Endothelial cell (in vitro differentiated cells): ENCODE measurements at regions not wholly inside any gene's neighbourhood (a gene's known extent, or its start where the extent isn't known, plus 50 kb on each side); places are given as distances from the start of the nearest gene placed in this dataset.

Source experiments
- DNase-seq: peaks from one replicate; pipeline ENCODE4 v3.0.0; 2021; ENCODE audit warnings: low spot score
- H3K27ac Mint-ChIP-seq: one replicate; pipeline ENCODE4 v1.8.0; 2021; ENCODE audit warnings: mixed read lengths, inconsistent platforms; ENCODE audit not compliant: unreplicated experiment
- H3K27me3 Mint-ChIP-seq: one replicate; pipeline ENCODE4 v1.8.0; 2021; ENCODE audit warnings: mild to moderate bottlenecking, moderate library complexity, mixed read lengths, inconsistent platforms; ENCODE audit not compliant: unreplicated experiment
- H3K36me3 Mint-ChIP-seq: one replicate; pipeline ENCODE4 v1.8.0; 2021; ENCODE audit warnings: mild to moderate bottlenecking, low read depth, mixed read lengths, inconsistent platforms; ENCODE audit not compliant: unreplicated experiment
- H3K4me1 Mint-ChIP-seq: one replicate; pipeline ENCODE4 v1.8.0; 2021; ENCODE audit warnings: mild to moderate bottlenecking, mixed read lengths, inconsistent platforms; ENCODE audit not compliant: unreplicated experiment
- H3K4me3 Mint-ChIP-seq: one replicate; pipeline ENCODE4 v1.8.0; 2021; ENCODE audit warnings: mild to moderate bottlenecking, mixed read lengths, inconsistent platforms; ENCODE audit not compliant: unreplicated experiment
- H3K9me3 Mint-ChIP-seq: one replicate; pipeline ENCODE4 v1.8.0; 2021; ENCODE audit warnings: mixed read lengths, inconsistent platforms; ENCODE audit not compliant: unreplicated experiment
- CTCF ChIP-seq: fragments of 200-600 bp; sonication (generic); IDR thresholded peaks from one replicate; pipeline ENCODE4 v1.5.0; 2021; ENCODE audit warnings: antibody characterized with exemption; ENCODE audit not compliant: unreplicated experiment

DNA sequence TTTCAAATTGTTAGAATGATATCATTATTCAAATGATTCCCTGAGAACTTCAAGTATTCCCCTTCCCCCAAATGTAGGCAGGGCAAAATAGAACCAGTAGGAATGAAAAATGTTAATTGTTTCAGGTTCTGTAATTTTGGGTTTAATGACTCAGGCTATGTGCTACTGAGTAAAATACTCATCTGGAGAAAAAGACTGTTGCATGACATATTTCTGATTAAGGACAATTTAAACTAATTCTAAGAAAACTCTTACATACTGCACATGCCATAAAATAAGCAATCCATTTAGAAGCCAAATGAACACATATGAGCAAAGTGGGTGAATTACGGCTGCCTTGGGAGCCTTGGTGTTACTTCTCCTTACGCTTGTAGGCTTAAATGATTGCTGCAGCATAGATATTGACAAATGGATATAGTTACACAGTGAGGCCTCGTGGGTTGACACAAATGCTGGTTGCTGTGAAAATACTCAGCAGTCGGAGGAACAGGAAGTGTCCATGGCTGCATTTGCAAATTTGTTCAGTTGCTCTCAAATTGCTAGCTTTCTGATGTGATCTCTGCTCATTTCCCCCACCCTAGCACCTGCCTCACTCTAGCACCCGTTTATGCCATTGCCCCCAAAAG is 174.9 kb upstream of the DMAC1 start:
- H3K9me3 Mint-ChIP-seq, result no peaks in the 10 kb centered on the region
- H3K27me3 Mint-ChIP-seq, result no peaks in the 10 kb centered on the region
- no peaks in the 10 kb centered on the region for H3K36me3 Mint-ChIP-seq
- TF ChIP-seq CTCF, result no peak
- H3K27ac Mint-ChIP-seq, result no peak overlapping the region
- H3K4me1 Mint-ChIP-seq, result peaks cover 9% of the 10 kb centered on the region
- DNase-seq, result no peak
- H3K4me3 Mint-ChIP-seq, result no peak overlapping the region

DNA sequence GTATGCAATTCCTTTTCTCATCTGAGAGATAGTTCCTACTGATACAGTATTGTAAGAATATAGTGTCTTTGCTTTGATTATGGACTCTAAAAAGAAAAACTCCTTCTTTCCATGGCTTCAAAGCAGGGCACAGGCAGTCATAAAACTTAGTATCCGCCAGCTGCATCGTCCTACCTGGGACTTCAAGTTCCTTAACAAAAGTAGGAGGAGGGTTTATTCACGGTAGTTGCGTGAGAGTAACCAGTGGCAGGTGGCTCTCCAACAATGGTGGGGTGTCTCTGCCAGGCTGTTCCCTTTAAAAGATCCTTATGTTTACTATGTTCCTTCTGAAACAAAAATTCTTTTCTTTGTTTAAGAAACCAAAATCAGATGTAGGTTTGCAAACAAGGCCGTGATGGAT is 173.5 kb upstream of the DMAC1 start:
- no peaks in the 10 kb centered on the region for H3K9me3 Mint-ChIP-seq
- no peak for DNase-seq
- no peaks in the 10 kb centered on the region for H3K27me3 Mint-ChIP-seq
- H3K4me3 Mint-ChIP-seq, result no peak overlapping the region
- no peak for TF ChIP-seq CTCF
- no peaks in the 10 kb centered on the region for H3K36me3 Mint-ChIP-seq
- peaks cover 9% of the 10 kb centered on the region for H3K4me1 Mint-ChIP-seq
- H3K27ac Mint-ChIP-seq, result no peak overlapping the region

- no peak overlapping the region for H3K4me3 Mint-ChIP-seq
- no peak for DNase-seq
- H3K27ac Mint-ChIP-seq, result no peak overlapping the region
- H3K36me3 Mint-ChIP-seq, result no peaks in the 10 kb centered on the region
- peaks cover 6% of the 10 kb centered on the region for H3K4me1 Mint-ChIP-seq
- no peaks in the 10 kb centered on the region for H3K27me3 Mint-ChIP-seq
- TF ChIP-seq CTCF, result no peak
- no peaks in the 10 kb centered on the region for H3K9me3 Mint-ChIP-seq
These were observed 171.2 kb upstream of the DMAC1 start for GRCh38 chr9:7970681-7971330.

DNA sequence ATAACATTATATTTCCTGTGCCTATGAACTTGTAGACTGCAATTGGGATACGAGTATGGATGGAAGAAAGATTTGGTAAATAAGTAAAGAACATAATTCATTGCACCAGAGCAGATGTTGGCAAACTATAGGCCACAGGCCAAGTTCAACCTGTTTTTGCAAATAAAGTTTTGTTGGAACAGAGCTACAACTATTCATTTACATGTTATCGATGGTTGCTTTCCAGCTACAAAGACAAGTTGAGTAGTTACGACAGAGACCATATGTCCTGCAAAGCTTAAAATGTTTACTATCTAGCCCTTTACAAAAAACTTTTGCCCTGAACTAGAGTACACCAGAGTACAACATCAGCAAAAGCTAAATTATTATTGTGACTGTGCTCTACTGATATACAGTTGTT is 169.1 kb upstream of the DMAC1 start:
- H3K36me3 Mint-ChIP-seq, result no peaks in the 10 kb centered on the region
- no peak overlapping the region for H3K4me3 Mint-ChIP-seq
- H3K27ac Mint-ChIP-seq, result no peak overlapping the region
- H3K4me1 Mint-ChIP-seq, result no peaks in the 10 kb centered on the region
- DNase-seq, result no peak
- no peaks in the 10 kb centered on the region for H3K27me3 Mint-ChIP-seq
- H3K9me3 Mint-ChIP-seq, result no peaks in the 10 kb centered on the region
- no peak for TF ChIP-seq CTCF

DNA sequence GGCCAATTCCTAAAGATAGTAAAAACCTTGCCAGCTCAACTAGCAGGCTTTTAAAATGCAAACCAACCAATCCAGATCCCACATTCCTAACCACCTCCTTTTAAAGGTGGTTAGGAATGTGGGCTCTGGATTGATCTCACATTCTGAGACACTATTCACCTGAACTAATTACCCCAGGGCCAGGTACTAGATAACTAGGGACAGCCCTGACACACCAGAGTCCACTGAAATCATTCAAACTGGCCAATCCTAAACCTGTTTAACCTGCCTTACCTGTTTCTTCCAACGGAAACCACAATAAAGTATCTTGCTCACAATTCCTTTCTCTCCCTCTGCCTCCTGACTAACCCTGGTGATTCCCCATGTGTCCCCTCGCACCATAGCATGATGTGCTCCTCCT is 168.3 kb upstream of the DMAC1 start:
- Mint-ChIP-seq H3K36me3 (no peaks in the 10 kb centered on the region), H3K4me1 (no peaks in the 10 kb centered on the region), H3K27me3 (no peaks in the 10 kb centered on the region), H3K9me3 (no peaks in the 10 kb centered on the region), H3K27ac (no peak overlapping the region), H3K4me3 (no peak overlapping the region)
- TF ChIP-seq CTCF, result no peak
- no peak for DNase-seq
